BE2C (cell line): ENCODE measurements at regions not wholly inside any gene's neighbourhood (a gene's known extent, or its start where the extent isn't known, plus 50 kb on each side); places are given as distances from the start of the nearest gene placed in this dataset.

Source experiments
- DNase-seq: peaks from one replicate; pipeline ENCODE4 v3.0.0-alpha.2; 2020
- H3K27me3 ChIP-seq: fragments of 250-450 bp; sonication (Bioruptor Pico); 2 replicates; pipeline ENCODE4 v1.5.1; 2020; ENCODE audit warnings: mild to moderate bottlenecking
- H3K36me3 ChIP-seq: fragments of 250-450 bp; sonication (Bioruptor Pico); 2 replicates; pipeline ENCODE4 v1.5.1; 2020; ENCODE audit warnings: mild to moderate bottlenecking
- H3K4me1 ChIP-seq: fragments of 250-450 bp; sonication (Bioruptor Pico); 2 replicates; pipeline ENCODE4 v1.5.1; 2020
- H3K4me3 ChIP-seq: 2 replicates; pipeline ENCODE4 v1.5.1; 2011; ENCODE audit warnings: low read depth, low read length
- H3K9me3 ChIP-seq: fragments of 250-450 bp; sonication (Bioruptor Pico); 2 replicates; pipeline ENCODE4 v1.5.1; 2020
- TF ChIP-seq, protein P1 (sequence below): IDR thresholded peaks from 2 replicates; pipeline ENCODE4 v1.5.1; 2012; ENCODE audit warnings: mild to moderate bottlenecking, low read depth, low read length

DNA sequence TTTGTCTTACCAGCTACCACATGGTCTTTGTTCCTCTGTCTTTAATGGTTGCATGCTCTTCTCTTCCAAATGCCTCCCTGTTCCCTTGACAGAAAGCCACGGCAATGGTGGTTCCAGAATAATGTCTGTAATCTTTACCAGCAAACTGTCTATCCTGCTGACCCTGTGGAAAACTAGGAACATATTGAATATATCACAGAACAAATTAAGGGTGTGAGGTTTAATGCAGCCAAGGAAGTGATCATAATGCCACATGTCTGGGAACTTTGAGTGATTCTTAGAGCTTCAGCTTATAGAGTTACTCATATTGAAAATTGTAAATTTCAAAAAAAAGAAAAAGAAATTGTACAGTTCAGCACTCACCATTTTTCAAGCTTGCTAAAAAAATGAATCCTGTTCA, 282.9 kb upstream of the RARB start:
- Histone ChIP-seq H3K9me3 (no peaks in the 10 kb centered on the region), H3K27me3 (no peaks in the 10 kb centered on the region), H3K4me3 (no peak overlapping the region), H3K4me1 (no peaks in the 10 kb centered on the region), H3K36me3 (no peaks in the 10 kb centered on the region)
- DNase-seq = no peak
- TF ChIP-seq, protein P1, sequence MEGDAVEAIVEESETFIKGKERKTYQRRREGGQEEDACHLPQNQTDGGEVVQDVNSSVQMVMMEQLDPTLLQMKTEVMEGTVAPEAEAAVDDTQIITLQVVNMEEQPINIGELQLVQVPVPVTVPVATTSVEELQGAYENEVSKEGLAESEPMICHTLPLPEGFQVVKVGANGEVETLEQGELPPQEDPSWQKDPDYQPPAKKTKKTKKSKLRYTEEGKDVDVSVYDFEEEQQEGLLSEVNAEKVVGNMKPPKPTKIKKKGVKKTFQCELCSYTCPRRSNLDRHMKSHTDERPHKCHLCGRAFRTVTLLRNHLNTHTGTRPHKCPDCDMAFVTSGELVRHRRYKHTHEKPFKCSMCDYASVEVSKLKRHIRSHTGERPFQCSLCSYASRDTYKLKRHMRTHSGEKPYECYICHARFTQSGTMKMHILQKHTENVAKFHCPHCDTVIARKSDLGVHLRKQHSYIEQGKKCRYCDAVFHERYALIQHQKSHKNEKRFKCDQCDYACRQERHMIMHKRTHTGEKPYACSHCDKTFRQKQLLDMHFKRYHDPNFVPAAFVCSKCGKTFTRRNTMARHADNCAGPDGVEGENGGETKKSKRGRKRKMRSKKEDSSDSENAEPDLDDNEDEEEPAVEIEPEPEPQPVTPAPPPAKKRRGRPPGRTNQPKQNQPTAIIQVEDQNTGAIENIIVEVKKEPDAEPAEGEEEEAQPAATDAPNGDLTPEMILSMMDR = no peak

DNA sequence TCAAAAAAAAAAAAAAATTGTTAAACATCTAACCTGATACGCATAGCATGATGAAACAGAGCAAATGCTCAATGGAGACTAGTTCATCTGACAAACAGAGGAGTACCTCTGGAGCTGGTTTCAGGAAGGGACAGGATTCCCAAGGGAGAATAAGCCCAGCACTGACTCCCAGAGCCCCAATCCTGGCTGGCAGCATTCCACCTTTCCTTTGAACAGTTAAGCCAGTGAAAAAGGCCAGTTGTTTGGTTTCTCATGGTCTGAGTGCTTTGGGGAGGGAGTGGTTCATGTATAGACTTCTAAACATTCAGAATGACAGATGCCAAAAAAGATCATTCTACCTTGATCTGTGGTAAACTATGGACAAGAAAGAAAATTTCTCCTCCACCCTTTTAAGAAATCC, 277.9 kb upstream of the RARB start:
- Histone ChIP-seq H3K9me3 (no peaks in the 10 kb centered on the region), H3K4me1 (no peaks in the 10 kb centered on the region), H3K4me3 (no peak overlapping the region), H3K27me3 (no peaks in the 10 kb centered on the region), H3K36me3 (no peaks in the 10 kb centered on the region)
- no peak for DNase-seq
- TF ChIP-seq, protein P1 = no peak

DNA sequence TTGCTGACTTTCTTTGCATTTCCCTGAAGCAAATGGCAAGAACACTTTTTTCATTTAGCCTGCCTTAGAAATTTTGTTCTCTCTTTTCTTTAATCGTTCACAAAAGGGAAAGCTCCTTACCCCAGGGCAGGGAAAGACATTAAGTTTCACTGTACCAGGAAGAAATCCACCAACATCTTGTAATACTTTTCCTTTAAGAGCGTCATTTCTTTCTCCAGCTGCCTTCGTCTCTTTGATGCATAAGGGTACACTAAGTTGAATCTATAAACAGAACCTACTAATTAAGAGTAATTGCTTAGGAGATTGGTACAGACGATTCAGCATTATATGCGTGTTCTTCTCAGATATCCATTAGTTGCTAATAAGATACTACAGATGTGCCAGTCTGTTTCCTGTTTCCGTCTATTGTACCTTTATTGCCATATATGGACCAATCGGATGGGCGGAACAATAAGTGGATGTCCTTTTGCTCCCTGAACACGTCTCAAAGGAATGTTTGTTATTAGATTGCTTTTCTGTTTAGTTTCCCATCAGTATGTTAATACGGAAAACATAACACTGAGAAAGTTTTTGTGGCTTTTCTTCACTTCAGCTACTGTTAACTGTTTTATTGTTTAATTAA, 276.7 kb upstream of the RARB start:
- DNase-seq = no peak
- Histone ChIP-seq H3K4me1 (no peaks in the 10 kb centered on the region), H3K27me3 (no peaks in the 10 kb centered on the region), H3K9me3 (no peaks in the 10 kb centered on the region), H3K36me3 (no peaks in the 10 kb centered on the region), H3K4me3 (no peak overlapping the region)
- TF ChIP-seq, protein P1 = no peak

DNA sequence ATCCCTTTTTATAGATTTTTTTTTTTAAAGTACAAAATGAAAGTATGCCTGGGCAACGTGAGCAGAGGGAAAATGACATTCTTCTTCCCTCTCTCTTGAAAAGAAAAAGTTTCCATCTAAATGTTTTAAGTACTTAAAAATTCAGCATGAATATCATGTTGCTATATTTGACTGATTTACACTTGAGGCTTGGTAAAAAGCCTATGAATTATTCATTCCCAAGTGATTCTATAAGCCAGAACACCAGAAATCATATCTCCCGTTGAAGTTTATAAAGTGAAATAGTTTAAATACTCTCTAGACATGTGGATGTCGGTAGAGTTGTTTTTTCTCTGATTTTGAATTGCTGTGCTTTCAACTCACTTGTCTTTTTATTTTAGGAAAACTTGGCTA, 276.2 kb upstream of the RARB start:
- Histone ChIP-seq H3K9me3 (no peaks in the 10 kb centered on the region), H3K4me1 (no peaks in the 10 kb centered on the region), H3K36me3 (no peaks in the 10 kb centered on the region), H3K4me3 (no peak overlapping the region), H3K27me3 (no peaks in the 10 kb centered on the region)
- TF ChIP-seq, protein P1 = no peak
- no peak for DNase-seq

DNA sequence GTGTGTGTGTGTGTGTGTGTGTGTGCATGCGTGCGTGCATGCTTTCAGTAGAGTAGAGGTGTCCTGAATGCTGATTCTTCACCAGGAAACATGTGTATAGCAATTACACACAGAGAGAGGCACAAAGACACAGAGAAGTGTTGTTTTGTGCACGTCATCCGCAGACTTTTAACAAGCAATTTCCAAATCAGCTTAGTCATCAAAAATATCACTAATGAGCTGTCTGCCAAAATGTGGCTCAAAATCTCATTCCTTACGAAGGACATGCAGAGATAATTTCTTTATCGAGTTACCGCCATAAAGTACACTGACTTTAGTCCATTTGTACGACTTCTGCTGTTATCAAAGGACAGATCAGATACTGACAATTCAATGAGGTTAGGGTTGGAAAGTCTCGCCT, 274.9 kb upstream of the RARB start:
- no peak overlapping the region for H3K4me3 ChIP-seq
- H3K27me3 ChIP-seq = no peaks in the 10 kb centered on the region
- DNase-seq = no peak
- TF ChIP-seq, protein P1 = no peak
- H3K4me1 ChIP-seq = no peaks in the 10 kb centered on the region
- no peaks in the 10 kb centered on the region for H3K9me3 ChIP-seq
- H3K36me3 ChIP-seq = no peaks in the 10 kb centered on the region

DNA sequence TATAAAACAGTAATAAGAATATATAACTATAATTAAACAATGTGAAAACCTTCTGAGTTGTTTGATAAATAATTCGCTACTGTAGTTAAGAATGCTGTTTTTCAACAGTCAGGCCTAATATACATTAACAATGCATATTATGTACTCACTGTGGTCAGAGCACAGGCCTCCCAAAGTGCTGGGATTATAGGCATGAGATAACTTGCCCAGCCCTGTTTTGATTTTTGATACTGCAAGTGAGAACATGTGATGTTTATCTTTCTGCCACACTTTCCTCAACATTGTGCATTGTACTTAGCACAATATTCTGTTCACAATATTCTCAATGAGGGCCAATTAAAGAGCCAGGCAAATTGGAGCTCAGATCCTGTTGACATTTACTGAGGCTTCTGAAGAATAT, 274.5 kb upstream of the RARB start:
- no peaks in the 10 kb centered on the region for H3K27me3 ChIP-seq
- no peaks in the 10 kb centered on the region for H3K4me1 ChIP-seq
- H3K36me3 ChIP-seq = no peaks in the 10 kb centered on the region
- DNase-seq = no peak
- H3K4me3 ChIP-seq = no peak overlapping the region
- no peaks in the 10 kb centered on the region for H3K9me3 ChIP-seq
- TF ChIP-seq, protein P1 = no peak
